Activated naive CD4-positive, alpha-beta T cell treated with anti-CD3 and anti-CD28 coated beads, Interleukin-2, amount 50 U/mL, for 72 hours (primary cell): ENCODE measurements at regions not wholly inside any gene's neighbourhood (a gene's known extent, or its start where the extent isn't known, plus 50 kb on each side); places are given as distances from the start of the nearest gene placed in this dataset.

Source experiments
- ATAC-seq, 2 donors: fragments of 150-1000 bp; cut with Tn5 transposase; 2 replicates each; pipeline ENCODE4 v1.10.0; 2021; ENCODE audit warnings: mild to moderate bottlenecking in 2 of 2, moderate library complexity in 2 of 2
- DNase-seq, 2 donors: peaks; one replicate each; pipeline ENCODE4 v3.0.0; 2021 to 2022; ENCODE audit warnings: low spot score in 2 of 2
- H3K27ac Mint-ChIP-seq, 2 donors: one replicate each; pipeline ENCODE4 v1.8.0; 2022; ENCODE audit warnings: mild to moderate bottlenecking in 2 of 2, mixed read lengths in 2 of 2
- H3K36me3 Mint-ChIP-seq, 2 donors: one replicate each; pipeline ENCODE4 v1.8.0; 2022; ENCODE audit warnings: mixed read lengths in 2 of 2
- H3K9me3 Mint-ChIP-seq, 2 donors: one replicate each; pipeline ENCODE4 v1.8.0; 2022; ENCODE audit warnings: mixed read lengths in 2 of 2

- Mint-ChIP-seq H3K9me3 (peaks cover 0 to 6% of the 10 kb centered on the region in 2 donors), H3K27ac (peak overlapping the region; percentile 86 to 94), H3K36me3 (peaks cover 0 to 21% of the 10 kb centered on the region in 2 donors)
- DNase-seq (peak; percentile 45 to 89), ATAC-seq (peak; percentile 86 to 91)
These were observed 185.1 kb downstream of the CLIC5 start for GRCh38 chr6:45830441-45831139.

- peaks cover 0 to 6% of the 10 kb centered on the region in 2 donors for H3K9me3 Mint-ChIP-seq
- ATAC-seq (peak in 1 of 2 donors; percentile 15), DNase-seq (no peak)
- H3K36me3 Mint-ChIP-seq = peaks cover 0 to 22% of the 10 kb centered on the region in 2 donors
- H3K27ac Mint-ChIP-seq = peak overlapping the region; percentile 86 to 94
These were observed 185.8 kb downstream of the CLIC5 start for GRCh38 chr6:45829873-45830272.

GRCh38 chr6:45827952-45828530 lies 187.6 kb downstream of the CLIC5 start:
- peaks cover 0 to 32% of the 10 kb centered on the region in 2 donors for H3K36me3 Mint-ChIP-seq
- H3K9me3 Mint-ChIP-seq = peaks cover 0 to 14% of the 10 kb centered on the region in 2 donors
- ATAC-seq (no peak), DNase-seq (no peak)
- peak overlapping the region in 1 of 2 donors; percentile 94 for H3K27ac Mint-ChIP-seq

GRCh38 chr6:45822873-45823272 lies 192.8 kb downstream of the CLIC5 start:
- ATAC-seq = peak; percentile 88 to 95
- Mint-ChIP-seq H3K9me3 (peaks cover 15 to 35% of the 10 kb centered on the region in 2 donors), H3K36me3 (peaks cover 27 to 44% of the 10 kb centered on the region in 2 donors), H3K27ac (peak overlapping the region; percentile 91 to 97)
- no peak for DNase-seq

GRCh38 chr6:45822246-45822812 lies 193.3 kb downstream of the CLIC5 start:
- ATAC-seq (peak; percentile 86 to 88), DNase-seq (no peak)
- Mint-ChIP-seq H3K9me3 (peaks cover 15 to 35% of the 10 kb centered on the region in 2 donors), H3K36me3 (peaks cover 31 to 49% of the 10 kb centered on the region in 2 donors), H3K27ac (peak overlapping the region; percentile 91 to 97)

GRCh38 chr6:45818655-45819054 lies 197.0 kb downstream of the CLIC5 start:
- H3K27ac Mint-ChIP-seq = no peak overlapping the region
- ATAC-seq (no peak), DNase-seq (no peak)
- peaks cover 31 to 52% of the 10 kb centered on the region in 2 donors for H3K36me3 Mint-ChIP-seq
- peaks cover 19 to 33% of the 10 kb centered on the region in 2 donors for H3K9me3 Mint-ChIP-seq

GRCh38 chr6:45816674-45817297 lies 198.9 kb downstream of the CLIC5 start:
- Mint-ChIP-seq H3K27ac (peak overlapping the region in 1 of 2 donors; percentile 13), H3K9me3 (peaks cover 16 to 25% of the 10 kb centered on the region in 2 donors)
- DNase-seq = no peak

GRCh38 chr6:45815466-45816125 lies 200.1 kb downstream of the CLIC5 start:
- no peak for DNase-seq
- H3K9me3 Mint-ChIP-seq = peaks cover 16 to 21% of the 10 kb centered on the region in 2 donors
- H3K36me3 Mint-ChIP-seq = peaks cover 23 to 33% of the 10 kb centered on the region in 2 donors
- H3K27ac Mint-ChIP-seq = no peak overlapping the region
- ATAC-seq = no peak

More at GRCh38 chr6:45816674-45817297, 198.9 kb downstream of the CLIC5 start:
- ATAC-seq = no peak
- H3K36me3 Mint-ChIP-seq = peaks cover 26 to 42% of the 10 kb centered on the region in 2 donors

- DNase-seq = no peak
- Mint-ChIP-seq H3K27ac (no peak overlapping the region), H3K36me3 (peaks cover 18 to 36% of the 10 kb centered on the region in 2 donors), H3K9me3 (peaks cover 16 to 22% of the 10 kb centered on the region in 2 donors)
- ATAC-seq = no peak
These were observed 200.9 kb downstream of the CLIC5 start for GRCh38 chr6:45814772-45815171.

GRCh38 chr6:45813943-45814342 lies 201.7 kb downstream of the CLIC5 start:
- H3K9me3 Mint-ChIP-seq = peaks cover 16 to 22% of the 10 kb centered on the region in 2 donors
- peaks cover 18 to 39% of the 10 kb centered on the region in 2 donors for H3K36me3 Mint-ChIP-seq
- peak overlapping the region in 1 of 2 donors; percentile 53 for H3K27ac Mint-ChIP-seq
- DNase-seq (no peak), ATAC-seq (peak in 1 of 2 donors; percentile 46)

GRCh38 chr6:45812922-45813321 lies 202.7 kb downstream of the CLIC5 start:
- no peak overlapping the region for H3K27ac Mint-ChIP-seq
- H3K36me3 Mint-ChIP-seq = peaks cover 10 to 33% of the 10 kb centered on the region in 2 donors
- ATAC-seq (no peak), DNase-seq (no peak)
- peaks cover 10 to 17% of the 10 kb centered on the region in 2 donors for H3K9me3 Mint-ChIP-seq

GRCh38 chr6:45808917-45809316 lies 206.7 kb downstream of the CLIC5 start:
- ATAC-seq (no peak), DNase-seq (no peak)
- Mint-ChIP-seq H3K9me3 (peaks cover 5 to 9% of the 10 kb centered on the region in 2 donors), H3K27ac (no peak overlapping the region), H3K36me3 (peaks cover 5 to 11% of the 10 kb centered on the region in 2 donors)

GRCh38 chr6:45808042-45808645 lies 207.5 kb downstream of the CLIC5 start:
- DNase-seq (no peak), ATAC-seq (peak in 1 of 2 donors; percentile 53)
- H3K36me3 Mint-ChIP-seq = peaks cover 5 to 11% of the 10 kb centered on the region in 2 donors
- H3K9me3 Mint-ChIP-seq = peaks cover 5 to 9% of the 10 kb centered on the region in 2 donors
- no peak overlapping the region for H3K27ac Mint-ChIP-seq

GRCh38 chr6:45807311-45808041 lies 208.2 kb downstream of the CLIC5 start:
- no peak overlapping the region for H3K27ac Mint-ChIP-seq
- ATAC-seq = no peak

GRCh38 chr6:45806172-45806571 lies 209.5 kb downstream of the CLIC5 start:
- peaks cover 5 to 11% of the 10 kb centered on the region in 2 donors for H3K36me3 Mint-ChIP-seq
- peaks cover 5 to 9% of the 10 kb centered on the region in 2 donors for H3K9me3 Mint-ChIP-seq
- no peak for ATAC-seq
- no peak for DNase-seq
- H3K27ac Mint-ChIP-seq = no peak overlapping the region

More at GRCh38 chr6:45807311-45808041, 208.2 kb downstream of the CLIC5 start:
- H3K9me3 Mint-ChIP-seq = peaks cover 5 to 9% of the 10 kb centered on the region in 2 donors
- no peak for DNase-seq
- peaks cover 5 to 11% of the 10 kb centered on the region in 2 donors for H3K36me3 Mint-ChIP-seq
